HCT116 (cell line): ENCODE measurements at regions not wholly inside any gene's neighbourhood (a gene's known extent, or its start where the extent isn't known, plus 50 kb on each side); places are given as distances from the start of the nearest gene placed in this dataset.

ENCODE experiments used
- ATAC-seq: fragments of 200-7000 bp; cut with Tn5 transposase; 2 replicates; pipeline ENCODE4 v1.9.1; 2020; ENCODE audit warnings: mild to moderate bottlenecking, moderate library complexity
- BruUV-seq: library from RNA; stranded (reverse); fragments of 400-500 nt; replicated peaks from 2 replicates; lab custom pipeline; 2021; lab: Mats Ljungman, UMichigan
- CTCF ChIA-PET: fragments of 300-600 bp; sonication (Branson Sonifier 250); formaldehyde crosslinking; loops from one replicate; lab custom pipeline; 2021; ENCODE audit warnings: antibody characterized with exemption; lab: Charles Lee
- POLR2A ChIA-PET: fragments of 300-600, 350-600 bp; sonication (Branson Sonifier 250); formaldehyde crosslinking; loops from one replicate; lab custom pipeline; 2021; ENCODE audit warnings: antibody characterized with exemption; lab: Charles Lee
- RAD21 ChIA-PET, 2 experiments: fragments of 300-600 bp; sonication (Branson Sonifier 250); formaldehyde crosslinking; loops; one replicate each; lab custom pipeline; 2023; ENCODE audit warnings: low total read pairs in 2 of 2; ENCODE audit not compliant: uncharacterized antibody in 2 of 2, unreplicated experiment in 2 of 2, low non-redundant PET in 1 of 2; lab: Charles Lee
- DNase-seq: peaks from one replicate; pipeline ENCODE4 v3.0.0-alpha.2; 2010; ENCODE audit warnings: low read depth, low spot score
- H2AFZ ChIP-seq: fragments of 200-600 bp; shearing (Covaris generic), sonication (generic); 2 replicates; pipeline ENCODE4 v1.6.1; 2017; ENCODE audit warnings: low read depth, mixed run types, mixed read lengths, antibody characterized with exemption, low read length; ENCODE audit not compliant: poor library complexity, severe bottlenecking
- H3K27ac ChIP-seq: 2 replicates; pipeline ENCODE4 v1.5.1; 2012; ENCODE audit warnings: low read depth, low read length
- H3K27me3 ChIP-seq: fragments of 200-600 bp; sonication (generic); 2 replicates; pipeline ENCODE4 v1.6.1; 2016; ENCODE audit warnings: mixed run types, low read length, mixed read lengths; ENCODE audit not compliant: insufficient read depth
- H3K36me3 ChIP-seq, 2 experiments: fragments of 200-500 bp in 1 of 2; fragments of 200-600 bp in 1 of 2; sonication (Bioruptor generic) in 1 of 2; sonication (generic) in 1 of 2; 2 replicates each; pipeline versions ENCODE4 v1.5.1 to v1.6.1; 2014 to 2016; ENCODE audit warnings: low read length in 2 of 2, inconsistent platforms in 1 of 2, mixed read lengths in 1 of 2, mixed run types in 1 of 2; ENCODE audit not compliant: insufficient read depth in 2 of 2, control insufficient read depth in 1 of 2
- H3K4me1 ChIP-seq, 2 experiments: fragments of 200-600 bp in 1 of 2; sonication (generic) in 1 of 2; 2 replicates each; pipeline versions ENCODE4 v1.5.1 to v1.6.1; 2012 to 2017; ENCODE audit warnings: low read length in 2 of 2, inconsistent platforms in 1 of 2, mild to moderate bottlenecking in 1 of 2, mixed read lengths in 1 of 2, mixed run types in 1 of 2, moderate library complexity in 1 of 2; ENCODE audit not compliant: insufficient read depth in 2 of 2, control insufficient read depth in 1 of 2
- H3K4me2 ChIP-seq: fragments of 200-600 bp; sonication (generic); 2 replicates; pipeline ENCODE4 v1.6.1; 2017; ENCODE audit warnings: mixed run types, low read length, mixed read lengths
- H3K4me3 ChIP-seq, 2 experiments: fragments of 200-600 bp in 1 of 2; sonication (generic) in 1 of 2; replicated peaks in 1 of 2; 2 replicates each; pipeline ENCODE4 v1.5.1; 2011 to 2016; ENCODE audit warnings: low read length in 2 of 2, control low read depth in 1 of 2, low read depth in 1 of 2, mild to moderate bottlenecking in 1 of 2, mixed read lengths in 1 of 2, mixed run types in 1 of 2
- H3K79me2 ChIP-seq: fragments of 200-600 bp; sonication (generic); 2 replicates; pipeline ENCODE4 v1.6.1; 2017; ENCODE audit warnings: mild to moderate bottlenecking, mixed run types, low read length, moderate library complexity, mixed read lengths; ENCODE audit not compliant: insufficient read depth
- H3K9ac ChIP-seq: fragments of 200-600 bp; sonication (generic); 2 replicates; pipeline ENCODE4 v1.6.1; 2016; ENCODE audit warnings: low read length, mixed read lengths
- H3K9me2 ChIP-seq: fragments of 200-600 bp; sonication (generic), shearing (Covaris generic); 2 replicates; pipeline ENCODE4 v1.6.1; 2017; ENCODE audit warnings: mixed run types, mild to moderate bottlenecking, moderate library complexity; ENCODE audit not compliant: insufficient read depth
- H3K9me3 ChIP-seq, 2 experiments: fragments of 200-500 bp in 1 of 2; fragments of 200-600 bp in 1 of 2; sonication (Bioruptor generic) in 1 of 2; sonication (generic) in 1 of 2; 2 replicates each; pipeline ENCODE4 v1.6.1; 2014 to 2017; ENCODE audit warnings: low read length in 2 of 2, mixed read lengths in 2 of 2, inconsistent platforms in 1 of 2, low read depth in 1 of 2, mild to moderate bottlenecking in 1 of 2, mixed run types in 1 of 2, moderate library complexity in 1 of 2; ENCODE audit not compliant: control insufficient read depth in 1 of 2, insufficient read depth in 1 of 2
- H4K20me1 ChIP-seq: fragments of 200-600 bp; sonication (generic), shearing (Covaris generic); 2 replicates; pipeline ENCODE4 v1.6.1; 2017; ENCODE audit warnings: mixed run types, mild to moderate bottlenecking, moderate library complexity; ENCODE audit not compliant: insufficient read depth
- CBX3 ChIP-seq: IDR thresholded peaks from 2 replicates; pipeline ENCODE4 v1.6.1; 2012; ENCODE audit warnings: low read depth
- CTCF ChIP-seq, 3 experiments: fragments of 200-600 bp in 1 of 3; sonication (generic) in 1 of 3; IDR thresholded peaks in 2 of 3; conservative IDR thresholded peaks in 1 of 3; 2 replicates each; pipeline ENCODE4 v1.5.1; 2012 to 2017; ENCODE audit warnings: low read depth in 2 of 3, low read length in 2 of 3, antibody characterized with exemption in 1 of 3, borderline replicate concordance in 1 of 3, control low read depth in 1 of 3, mild to moderate bottlenecking in 1 of 3, mixed read lengths in 1 of 3, mixed run types in 1 of 3, moderate library complexity in 1 of 3; ENCODE audit not compliant: insufficient read depth in 1 of 3
- EGR1 ChIP-seq: IDR thresholded peaks from 2 replicates; pipeline ENCODE4 v1.6.1; 2012; ENCODE audit warnings: low read depth
- ELF1 ChIP-seq: IDR thresholded peaks from 2 replicates; pipeline ENCODE4 v1.6.1; 2012; ENCODE audit warnings: low read depth, borderline replicate concordance
- FOSL1 ChIP-seq: IDR thresholded peaks from 2 replicates; pipeline ENCODE4 v1.6.1; 2012; ENCODE audit warnings: low read depth
- JUND ChIP-seq: IDR thresholded peaks from 2 replicates; pipeline ENCODE4 v1.6.1; 2012
- POLR2AphosphoS5 ChIP-seq: IDR thresholded peaks from 2 replicates; pipeline ENCODE4 v1.6.1; 2011; ENCODE audit warnings: mild to moderate bottlenecking, low read depth, low read length, moderate library complexity
- SIN3A ChIP-seq: IDR thresholded peaks from 2 replicates; pipeline ENCODE4 v1.6.1; 2012; ENCODE audit warnings: low read depth
- TCF7L2 ChIP-seq: IDR thresholded peaks from 2 replicates; pipeline ENCODE4 v1.7.0; 2011; ENCODE audit warnings: borderline replicate concordance, inconsistent platforms; ENCODE audit not compliant: insufficient read depth, insufficient read length; ENCODE audit errors: extremely low read depth
- YY1 ChIP-seq: IDR thresholded peaks from 2 replicates; pipeline ENCODE4 v1.6.1; 2011; ENCODE audit warnings: low read length, low read depth, moderate library complexity, mild to moderate bottlenecking; ENCODE audit not compliant: insufficient replicate concordance; ENCODE audit errors: extremely low read depth
- intact Hi-C: fragments of 100-400 bp; cut with micrococcal nuclease; formaldehyde crosslinking; loops from 2 replicates; pipeline ENCODE4 v1.10.0; 2022
- TF ChIP-seq, protein P1 (sequence below): IDR thresholded peaks from 2 replicates; pipeline ENCODE4 v1.6.1; 2012; ENCODE audit warnings: low read depth

GRCh38 chr6:144434308-144434990 is 149.3 kb downstream of the UTRN start:
- intact Hi-C loops: no loop called here
- ChIA-PET POLR2A (no interaction called here), CTCF (interaction anchor here (1.0 kb wide), 1 partner anchor 15 kb away, joined by 3 read pairs; no protein-coding TSS in a partner anchor), RAD21 (no interaction called here)
- H4K20me1 ChIP-seq: no peaks in the 10 kb centered on the region
- BruUV-seq: no TSS peak
- TF ChIP-seq ELF1 (no peak), FOSL1 (peak; percentile 23; the same call in 1 of the 2 replicates)
- DNase-seq (no peak), ATAC-seq (peak; percentile 30; the same call in 1 of the 2 replicates)
- no peaks in the 10 kb centered on the region for H3K36me3 ChIP-seq
- no peaks in the 10 kb centered on the region for H3K79me2 ChIP-seq
- no peak overlapping the region for H3K9ac ChIP-seq
- H3K4me1 ChIP-seq: peaks cover 0 to 15% of the 10 kb centered on the region in 2 experiments; a peak in 2 of 4 replicates
- H3K27me3 ChIP-seq: no peaks in the 10 kb centered on the region
- no peak overlapping the region for H3K4me3 ChIP-seq
- H2AFZ ChIP-seq: no peak overlapping the region
- H3K9me2 ChIP-seq: no peaks in the 10 kb centered on the region
- no peaks in the 10 kb centered on the region for H3K9me3 ChIP-seq
- peak overlapping the region; percentile 19 for H3K4me2 ChIP-seq
- H3K27ac ChIP-seq: no peak overlapping the region

GRCh38 chr6:144435602-144436426 is 150.7 kb downstream of the UTRN start:
- no peaks in the 10 kb centered on the region for H3K79me2 ChIP-seq
- no peak overlapping the region for H3K4me3 ChIP-seq
- TF ChIP-seq CTCF (IDR thresholded peaks at IDR 0.05 in 2 of 3, conservative IDR thresholded peaks at IDR 0.05 in 1 of 3; ENCODE audit: borderline replicate concordance in 1 of 3, insufficient read depth in 1 of 3, low read depth in 2 of 3, low read length in 2 of 3): no peak
- TF ChIP-seq POLR2AphosphoS5: no peak
- TF ChIP-seq EGR1: no peak
- TF ChIP-seq SIN3A: no peak
- TF ChIP-seq CBX3: no peak
- no peak for TF ChIP-seq TCF7L2
- no peak for TF ChIP-seq YY1
- TF ChIP-seq JUND: no peak
- TF ChIP-seq, protein P1, sequence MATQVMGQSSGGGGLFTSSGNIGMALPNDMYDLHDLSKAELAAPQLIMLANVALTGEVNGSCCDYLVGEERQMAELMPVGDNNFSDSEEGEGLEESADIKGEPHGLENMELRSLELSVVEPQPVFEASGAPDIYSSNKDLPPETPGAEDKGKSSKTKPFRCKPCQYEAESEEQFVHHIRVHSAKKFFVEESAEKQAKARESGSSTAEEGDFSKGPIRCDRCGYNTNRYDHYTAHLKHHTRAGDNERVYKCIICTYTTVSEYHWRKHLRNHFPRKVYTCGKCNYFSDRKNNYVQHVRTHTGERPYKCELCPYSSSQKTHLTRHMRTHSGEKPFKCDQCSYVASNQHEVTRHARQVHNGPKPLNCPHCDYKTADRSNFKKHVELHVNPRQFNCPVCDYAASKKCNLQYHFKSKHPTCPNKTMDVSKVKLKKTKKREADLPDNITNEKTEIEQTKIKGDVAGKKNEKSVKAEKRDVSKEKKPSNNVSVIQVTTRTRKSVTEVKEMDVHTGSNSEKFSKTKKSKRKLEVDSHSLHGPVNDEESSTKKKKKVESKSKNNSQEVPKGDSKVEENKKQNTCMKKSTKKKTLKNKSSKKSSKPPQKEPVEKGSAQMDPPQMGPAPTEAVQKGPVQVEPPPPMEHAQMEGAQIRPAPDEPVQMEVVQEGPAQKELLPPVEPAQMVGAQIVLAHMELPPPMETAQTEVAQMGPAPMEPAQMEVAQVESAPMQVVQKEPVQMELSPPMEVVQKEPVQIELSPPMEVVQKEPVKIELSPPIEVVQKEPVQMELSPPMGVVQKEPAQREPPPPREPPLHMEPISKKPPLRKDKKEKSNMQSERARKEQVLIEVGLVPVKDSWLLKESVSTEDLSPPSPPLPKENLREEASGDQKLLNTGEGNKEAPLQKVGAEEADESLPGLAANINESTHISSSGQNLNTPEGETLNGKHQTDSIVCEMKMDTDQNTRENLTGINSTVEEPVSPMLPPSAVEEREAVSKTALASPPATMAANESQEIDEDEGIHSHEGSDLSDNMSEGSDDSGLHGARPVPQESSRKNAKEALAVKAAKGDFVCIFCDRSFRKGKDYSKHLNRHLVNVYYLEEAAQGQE: no peak
- no peak overlapping the region for H3K27ac ChIP-seq
- peaks cover 0 to 1% of the 10 kb centered on the region in 2 experiments; a peak in 1 of 4 replicates for H3K36me3 ChIP-seq
- H3K4me2 ChIP-seq: no peak overlapping the region
- H3K9me2 ChIP-seq: no peaks in the 10 kb centered on the region
- H4K20me1 ChIP-seq: no peaks in the 10 kb centered on the region
- no TSS peak for BruUV-seq
- ChIA-PET CTCF (no interaction called here), RAD21 (no interaction called here), POLR2A (no interaction called here)
- no peaks in the 10 kb centered on the region for H3K9me3 ChIP-seq
- H3K9ac ChIP-seq: no peak overlapping the region
- no peak overlapping the region for H2AFZ ChIP-seq
- DNase-seq (no peak), ATAC-seq (no peak)
- intact Hi-C loops: no loop called here
- no peaks in the 10 kb centered on the region for H3K27me3 ChIP-seq
- H3K4me1 ChIP-seq: peaks cover 0 to 15% of the 10 kb centered on the region in 2 experiments; a peak in 2 of 4 replicates
